ENCODE measurements at regions not wholly inside any gene's neighbourhood (a gene's known extent, or its start where the extent isn't known, plus 50 kb on each side); places are given as distances from the start of the nearest gene placed in this dataset.

- no peaks in the 10 kb centered on the region for H3K4me1 Mint-ChIP-seq (ENCODE audit: low read depth, unreplicated experiment)
- Histone ChIP-seq H3K4me3 (ENCODE audit: low read depth, low read length) (no peak overlapping the region), H3K9me3 (no peaks in the 10 kb centered on the region), H3K36me3 (ENCODE audit: control insufficient read depth, insufficient read depth, low read length) (no peaks in the 10 kb centered on the region), H3K27me3 (replicated peaks; ENCODE audit: control insufficient read depth, insufficient read depth, low read length) (no peaks in the 10 kb centered on the region), H3K4me1 (no peaks in the 10 kb centered on the region)
- DNase-seq = no peak
- H3K9me3 Mint-ChIP-seq (ENCODE audit: unreplicated experiment) = no peaks in the 10 kb centered on the region
- peaks cover 2% of the 10 kb centered on the region for H3K27me3 Mint-ChIP-seq (ENCODE audit: insufficient read depth, unreplicated experiment)
- no peak for TF ChIP-seq CTCF (IDR thresholded peaks at IDR 0.05; ENCODE audit: insufficient read depth in 1 of 2, low read depth in 1 of 2, low read length in 1 of 2, severe bottlenecking in 1 of 2, unreplicated experiment in 1 of 2)
- H3K4me3 Mint-ChIP-seq (ENCODE audit: unreplicated experiment) = no peak overlapping the region
- BruUV-seq (replicated peaks) = no TSS peak
- H3K36me3 Mint-ChIP-seq (ENCODE audit: insufficient read depth, unreplicated experiment) = no peaks in the 10 kb centered on the region
- intact Hi-C loops (cut with micrococcal nuclease; ENCODE audit: unreplicated experiment) = no loop called here
- ChIA-PET POLR2A (no interaction called here), CTCF (no interaction called here)
- no peak overlapping the region for H3K27ac Mint-ChIP-seq (ENCODE audit: unreplicated experiment)
These were observed 382.7 kb upstream of the GALNTL6 start for GRCh38 chr4:171430495-171430894.

DNA sequence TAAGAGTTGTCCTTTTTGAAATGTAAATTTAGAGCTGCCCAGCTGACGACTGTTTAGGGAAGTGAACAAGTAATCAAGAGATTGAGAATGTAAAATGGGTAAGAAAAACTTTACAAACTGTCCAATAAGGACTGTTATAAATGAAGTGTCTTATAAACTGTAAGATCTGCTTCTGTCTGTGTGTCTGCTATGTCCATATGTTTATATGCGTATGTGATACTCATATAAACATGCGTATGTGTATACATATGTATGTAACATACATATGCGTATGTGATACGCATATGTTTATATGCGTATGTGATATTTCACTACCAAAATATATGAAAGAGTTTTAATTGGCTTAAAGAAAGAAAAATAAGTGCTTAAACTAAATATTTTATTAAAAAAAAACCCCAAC, 416.0 kb upstream of the GALNTL6 start:
- H3K27me3 ChIP-seq (replicated peaks; ENCODE audit: control insufficient read depth, insufficient read depth, low read length) = no peaks in the 10 kb centered on the region
- no TSS peak for BruUV-seq (replicated peaks)
- ChIA-PET CTCF (no interaction called here), POLR2A (no interaction called here)
- H3K27ac Mint-ChIP-seq (ENCODE audit: unreplicated experiment) = no peak overlapping the region
- DNase-seq = no peak
- TF ChIP-seq CTCF (IDR thresholded peaks at IDR 0.05; ENCODE audit: insufficient read depth in 1 of 2, low read depth in 1 of 2, low read length in 1 of 2, severe bottlenecking in 1 of 2, unreplicated experiment in 1 of 2) = no peak
- no peaks in the 10 kb centered on the region for H3K27me3 Mint-ChIP-seq (ENCODE audit: insufficient read depth, unreplicated experiment)
- H3K9me3 Mint-ChIP-seq (ENCODE audit: unreplicated experiment) = peaks cover 9% of the 10 kb centered on the region
- H3K9me3 ChIP-seq = 0 out of 2 replicates have a peak, but pooled peaks cover 5% of the 10 kb centered on the region
- H3K36me3 ChIP-seq (ENCODE audit: control insufficient read depth, insufficient read depth, low read length) = no peaks in the 10 kb centered on the region
- H3K4me1 ChIP-seq = no peaks in the 10 kb centered on the region
- no peak overlapping the region for H3K4me3 ChIP-seq (ENCODE audit: low read depth, low read length)
- no peak overlapping the region for H3K4me3 Mint-ChIP-seq (ENCODE audit: unreplicated experiment)
- H3K36me3 Mint-ChIP-seq (ENCODE audit: insufficient read depth, unreplicated experiment) = no peaks in the 10 kb centered on the region
- H3K4me1 Mint-ChIP-seq (ENCODE audit: low read depth, unreplicated experiment) = no peaks in the 10 kb centered on the region
- intact Hi-C loops (cut with micrococcal nuclease; ENCODE audit: unreplicated experiment) = no loop called here

DNA sequence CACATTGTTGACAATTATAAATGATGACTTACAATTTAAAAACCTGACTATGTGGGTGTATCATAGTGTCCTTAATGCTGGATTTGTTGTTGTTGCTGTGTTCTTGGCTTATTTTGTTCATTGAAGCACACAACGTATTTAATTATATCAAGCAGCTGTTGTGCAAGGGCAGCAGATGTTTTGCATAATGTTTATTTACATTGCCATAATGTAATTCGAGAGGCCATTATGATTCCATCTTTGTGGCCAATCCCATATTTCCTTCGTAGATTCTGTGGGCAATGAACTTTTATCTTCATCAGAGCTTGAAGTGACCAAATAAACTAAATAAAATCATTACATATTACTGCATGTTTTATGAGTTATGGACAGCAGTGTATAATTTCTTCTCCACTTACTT, 422.6 kb upstream of the GALNTL6 start:
- DNase-seq = no peak
- Mint-ChIP-seq H3K9me3 (ENCODE audit: unreplicated experiment) (peaks cover 10% of the 10 kb centered on the region), H3K27ac (ENCODE audit: unreplicated experiment) (no peak overlapping the region), H3K4me3 (ENCODE audit: unreplicated experiment) (no peak overlapping the region), H3K4me1 (ENCODE audit: low read depth, unreplicated experiment) (no peaks in the 10 kb centered on the region), H3K36me3 (ENCODE audit: insufficient read depth, unreplicated experiment) (no peaks in the 10 kb centered on the region), H3K27me3 (ENCODE audit: insufficient read depth, unreplicated experiment) (no peaks in the 10 kb centered on the region)
- no peak overlapping the region for H3K4me3 ChIP-seq (ENCODE audit: low read depth, low read length)
- H3K27me3 ChIP-seq (replicated peaks; ENCODE audit: control insufficient read depth, insufficient read depth, low read length) = no peaks in the 10 kb centered on the region
- no peaks in the 10 kb centered on the region for H3K36me3 ChIP-seq (ENCODE audit: control insufficient read depth, insufficient read depth, low read length)
- POLR2A ChIA-PET = no interaction called here
- TF ChIP-seq CTCF (IDR thresholded peaks at IDR 0.05; ENCODE audit: insufficient read depth in 1 of 2, low read depth in 1 of 2, low read length in 1 of 2, severe bottlenecking in 1 of 2, unreplicated experiment in 1 of 2) = no peak
- CTCF ChIA-PET = no interaction called here
- H3K9me3 ChIP-seq = peaks cover 16% of the 10 kb centered on the region
- intact Hi-C loops (cut with micrococcal nuclease; ENCODE audit: unreplicated experiment) = no loop called here
- BruUV-seq (replicated peaks) = no TSS peak
- H3K4me1 ChIP-seq = peaks cover 7% of the 10 kb centered on the region; the same call in 1 of the 2 replicates
